ENCODE measurements at regions not wholly inside any gene's neighbourhood (a gene's known extent, or its start where the extent isn't known, plus 50 kb on each side); places are given as distances from the start of the nearest gene placed in this dataset.

DNA sequence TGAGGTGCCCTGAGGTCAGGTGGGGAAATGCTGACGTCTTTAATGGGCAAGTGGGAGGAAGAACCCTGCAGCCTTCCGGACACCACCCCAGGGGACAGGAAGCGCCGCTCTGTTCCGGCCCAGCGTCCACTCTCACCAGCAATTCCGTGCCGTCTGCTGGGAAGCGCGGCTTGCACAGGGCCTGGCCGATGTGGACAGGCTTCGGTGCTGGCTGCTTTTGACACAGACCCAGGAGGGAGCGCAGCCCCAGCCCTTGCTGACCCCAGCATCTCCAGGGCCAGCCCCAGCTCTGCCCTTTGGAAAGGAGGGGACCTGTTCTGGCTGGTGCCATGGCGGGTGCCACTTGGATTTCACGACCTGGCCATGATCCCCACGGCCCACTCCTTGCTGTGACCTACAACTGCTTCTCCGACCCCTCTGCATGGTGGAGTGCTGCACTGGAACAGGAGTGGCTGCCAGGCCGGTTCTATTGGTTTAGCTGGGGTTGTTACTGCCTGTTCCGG lies 123.2 kb downstream of the DLL1 start:
- Histone ChIP-seq H3K4me2 (ENCODE audit: insufficient read depth, low read length) (no peak overlapping the region), H2AFZ (ENCODE audit: low read length) (no peak overlapping the region), H3K79me2 (ENCODE audit: insufficient read depth, low read length) (no peaks in the 10 kb centered on the region), H4K20me1 (ENCODE audit: insufficient read depth, low read length) (no peaks in the 10 kb centered on the region), H3K9me3 (ENCODE audit: low read depth, low read length) (no peaks in the 10 kb centered on the region), H3K27ac (ENCODE audit: low read depth, low read length) (no peak overlapping the region), H3K27me3 (ENCODE audit: insufficient read depth, low read length) (no peaks in the 10 kb centered on the region), H3K4me1 (ENCODE audit: insufficient read depth, low read length) (no peaks in the 10 kb centered on the region), H3K36me3 (ENCODE audit: insufficient read depth, low read length) (no peaks in the 10 kb centered on the region), H3K4me3 (ENCODE audit: insufficient read depth, low read length) (no peak overlapping the region)
- DNase-seq (ENCODE audit: insufficient read length, low spot score, missing footprints), result peak; percentile 8
- TF ChIP-seq, protein P1, sequence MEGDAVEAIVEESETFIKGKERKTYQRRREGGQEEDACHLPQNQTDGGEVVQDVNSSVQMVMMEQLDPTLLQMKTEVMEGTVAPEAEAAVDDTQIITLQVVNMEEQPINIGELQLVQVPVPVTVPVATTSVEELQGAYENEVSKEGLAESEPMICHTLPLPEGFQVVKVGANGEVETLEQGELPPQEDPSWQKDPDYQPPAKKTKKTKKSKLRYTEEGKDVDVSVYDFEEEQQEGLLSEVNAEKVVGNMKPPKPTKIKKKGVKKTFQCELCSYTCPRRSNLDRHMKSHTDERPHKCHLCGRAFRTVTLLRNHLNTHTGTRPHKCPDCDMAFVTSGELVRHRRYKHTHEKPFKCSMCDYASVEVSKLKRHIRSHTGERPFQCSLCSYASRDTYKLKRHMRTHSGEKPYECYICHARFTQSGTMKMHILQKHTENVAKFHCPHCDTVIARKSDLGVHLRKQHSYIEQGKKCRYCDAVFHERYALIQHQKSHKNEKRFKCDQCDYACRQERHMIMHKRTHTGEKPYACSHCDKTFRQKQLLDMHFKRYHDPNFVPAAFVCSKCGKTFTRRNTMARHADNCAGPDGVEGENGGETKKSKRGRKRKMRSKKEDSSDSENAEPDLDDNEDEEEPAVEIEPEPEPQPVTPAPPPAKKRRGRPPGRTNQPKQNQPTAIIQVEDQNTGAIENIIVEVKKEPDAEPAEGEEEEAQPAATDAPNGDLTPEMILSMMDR (IDR thresholded peaks at IDR 0.05; ENCODE audit: extremely low read depth, low read depth, low read length), result no peak

DNA sequence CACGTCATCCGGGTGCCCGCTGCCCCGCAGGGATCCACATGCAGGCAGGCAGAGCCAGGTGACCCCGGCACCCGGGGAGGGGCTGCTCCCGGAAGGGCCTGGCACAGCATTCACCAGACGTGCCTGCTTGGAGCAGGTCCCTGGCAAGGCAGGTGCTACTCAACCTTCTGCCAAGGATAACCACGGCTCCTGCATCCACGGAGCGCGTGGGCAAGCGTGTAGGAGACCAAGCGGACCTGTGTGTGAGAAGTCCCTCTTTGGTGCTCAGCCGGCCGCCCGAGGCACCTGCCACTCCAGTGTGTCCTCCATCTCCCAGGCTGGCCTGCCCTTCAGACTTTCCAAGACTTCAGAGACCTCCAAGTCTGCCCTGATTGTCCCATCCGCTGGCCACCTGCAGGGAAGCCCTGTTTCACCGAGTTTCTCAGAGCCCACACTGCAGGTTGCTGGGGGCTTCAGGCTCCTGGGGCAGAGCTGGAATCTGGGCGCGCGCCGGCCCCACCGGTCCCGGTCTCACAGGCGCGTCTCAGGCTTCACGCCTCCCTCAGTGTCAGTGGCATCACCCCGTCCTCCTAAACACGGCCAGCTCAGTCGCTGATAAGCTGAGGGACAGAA lies 124.3 kb downstream of the DLL1 start:
- peak; percentile 63 for DNase-seq (ENCODE audit: insufficient read length, low spot score, missing footprints)
- TF ChIP-seq, protein P1 (IDR thresholded peaks at IDR 0.05; ENCODE audit: extremely low read depth, low read depth, low read length), result no peak
- no peaks in the 10 kb centered on the region for H3K27me3 ChIP-seq (ENCODE audit: insufficient read depth, low read length)

DNA sequence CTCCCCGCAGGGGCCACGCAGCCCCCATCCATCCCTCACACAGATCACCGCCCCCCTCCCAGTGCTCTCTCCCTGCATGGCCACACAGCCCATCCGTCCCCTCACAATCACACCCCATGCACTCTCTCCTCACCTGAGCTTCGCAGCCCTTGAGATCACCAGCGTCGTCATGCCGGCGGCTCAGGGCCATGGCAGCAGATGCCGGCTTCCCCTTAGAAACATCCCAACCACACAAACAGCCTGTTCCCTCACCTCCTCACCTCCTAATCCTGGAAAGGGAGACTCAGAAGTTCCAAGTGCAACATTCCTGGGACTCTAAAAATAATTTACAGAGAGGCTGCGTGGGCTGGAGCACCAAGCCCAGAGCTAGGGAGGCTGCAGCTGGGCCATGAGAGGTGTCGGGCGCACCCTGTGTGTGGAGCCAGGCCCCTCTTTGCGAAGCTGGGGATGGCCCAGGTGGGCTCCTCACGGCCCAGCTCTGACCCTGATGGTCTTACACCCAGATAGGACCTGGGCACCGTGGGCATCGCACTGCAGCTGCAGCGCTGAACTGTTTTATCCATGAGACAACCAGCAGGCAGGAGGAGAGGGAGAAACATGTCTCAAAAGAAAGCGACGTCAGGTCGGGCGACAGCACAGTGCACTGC lies 125.3 kb downstream of the DLL1 start:
- Histone ChIP-seq H3K9me3 (ENCODE audit: low read depth, low read length) (no peaks in the 10 kb centered on the region), H3K4me1 (ENCODE audit: insufficient read depth, low read length) (no peaks in the 10 kb centered on the region), H2AFZ (ENCODE audit: low read length) (no peak overlapping the region), H3K79me2 (ENCODE audit: insufficient read depth, low read length) (no peaks in the 10 kb centered on the region), H3K4me2 (ENCODE audit: insufficient read depth, low read length) (no peak overlapping the region), H3K27ac (ENCODE audit: low read depth, low read length) (no peak overlapping the region), H3K27me3 (ENCODE audit: insufficient read depth, low read length) (no peaks in the 10 kb centered on the region), H3K36me3 (ENCODE audit: insufficient read depth, low read length) (no peaks in the 10 kb centered on the region), H3K4me3 (ENCODE audit: insufficient read depth, low read length) (no peak overlapping the region), H4K20me1 (ENCODE audit: insufficient read depth, low read length) (no peaks in the 10 kb centered on the region)
- peak; percentile 39 for DNase-seq (ENCODE audit: insufficient read length, low spot score, missing footprints)
- TF ChIP-seq, protein P1 (IDR thresholded peaks at IDR 0.05; ENCODE audit: extremely low read depth, low read depth, low read length), result no peak

More for the DNA sequence above, 124.3 kb downstream of the DLL1 start:
- no peaks in the 10 kb centered on the region for H3K4me1 ChIP-seq (ENCODE audit: insufficient read depth, low read length)
- no peak overlapping the region for H2AFZ ChIP-seq (ENCODE audit: low read length)
- no peak overlapping the region for H3K27ac ChIP-seq (ENCODE audit: low read depth, low read length)
- H4K20me1 ChIP-seq (ENCODE audit: insufficient read depth, low read length), result no peaks in the 10 kb centered on the region
- no peaks in the 10 kb centered on the region for H3K36me3 ChIP-seq (ENCODE audit: insufficient read depth, low read length)
- no peaks in the 10 kb centered on the region for H3K79me2 ChIP-seq (ENCODE audit: insufficient read depth, low read length)
- no peaks in the 10 kb centered on the region for H3K9me3 ChIP-seq (ENCODE audit: low read depth, low read length)
- no peak overlapping the region for H3K4me3 ChIP-seq (ENCODE audit: insufficient read depth, low read length)
- no peak overlapping the region for H3K4me2 ChIP-seq (ENCODE audit: insufficient read depth, low read length)

DNA sequence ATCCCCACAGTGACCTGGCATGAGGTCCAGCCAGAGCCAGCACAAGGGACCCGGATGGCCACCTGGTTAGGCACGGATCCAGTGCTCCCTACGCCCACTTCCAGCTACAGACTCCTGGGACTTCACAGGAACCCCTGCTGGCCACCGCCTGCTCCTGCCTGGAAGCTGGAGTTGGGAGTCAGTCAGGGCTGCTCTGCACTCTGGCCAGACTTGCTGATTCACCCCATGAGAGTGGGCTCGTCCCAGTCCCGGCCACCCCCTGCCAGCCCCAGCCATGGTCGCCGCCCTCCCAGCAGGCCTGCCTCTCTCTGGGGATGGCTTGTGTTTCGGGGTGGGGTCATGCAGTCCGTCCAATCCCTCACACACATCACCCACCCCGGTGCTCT lies 125.8 kb downstream of the DLL1 start:
- Histone ChIP-seq H3K27ac (ENCODE audit: low read depth, low read length) (no peak overlapping the region), H2AFZ (ENCODE audit: low read length) (no peak overlapping the region), H3K4me1 (ENCODE audit: insufficient read depth, low read length) (no peaks in the 10 kb centered on the region), H3K79me2 (ENCODE audit: insufficient read depth, low read length) (no peaks in the 10 kb centered on the region), H3K9me3 (ENCODE audit: low read depth, low read length) (no peaks in the 10 kb centered on the region), H3K27me3 (ENCODE audit: insufficient read depth, low read length) (no peaks in the 10 kb centered on the region), H3K4me2 (ENCODE audit: insufficient read depth, low read length) (no peak overlapping the region), H3K4me3 (ENCODE audit: insufficient read depth, low read length) (no peak overlapping the region), H4K20me1 (ENCODE audit: insufficient read depth, low read length) (no peaks in the 10 kb centered on the region), H3K36me3 (ENCODE audit: insufficient read depth, low read length) (no peaks in the 10 kb centered on the region)
- TF ChIP-seq, protein P1 (IDR thresholded peaks at IDR 0.05; ENCODE audit: extremely low read depth, low read depth, low read length), result no peak
- DNase-seq (ENCODE audit: insufficient read length, low spot score, missing footprints), result peak; percentile 29

Data from osteoblast (primary cell).